Hematopoietic multipotent progenitor cell treated with erythropoietin and hydrocortisone succinate and interleukin-3 and kit ligand, for 6 days (in vitro differentiated cells): ENCODE measurements at regions not wholly inside any gene's neighbourhood (a gene's known extent, or its start where the extent isn't known, plus 50 kb on each side); places are given as distances from the start of the nearest gene placed in this dataset.

Experiments used
- DNase-seq: peaks from one replicate; pipeline ENCODE4 v3.0.0-alpha.2; 2015

DNA sequence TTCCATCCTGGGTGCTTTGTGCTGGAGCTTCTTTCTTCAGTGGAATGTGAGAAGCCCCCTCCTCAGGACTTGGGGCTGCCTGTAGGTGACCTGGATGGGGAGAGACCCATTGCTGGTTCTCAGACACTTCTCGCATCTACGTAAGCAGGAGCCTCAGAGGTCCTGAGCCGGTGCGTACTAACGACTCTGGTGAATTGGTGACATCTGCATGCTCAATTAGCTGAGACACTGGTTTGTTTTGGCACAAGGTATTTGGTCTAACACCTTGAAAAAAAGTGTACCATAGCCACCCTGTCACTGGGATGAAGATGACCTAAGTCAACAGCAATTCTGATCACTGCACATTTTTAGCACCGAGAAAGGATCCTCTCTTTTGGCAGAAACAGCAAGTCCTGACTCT is 57.7 kb downstream of the LRRC30 start:
- no peak for DNase-seq

DNA sequence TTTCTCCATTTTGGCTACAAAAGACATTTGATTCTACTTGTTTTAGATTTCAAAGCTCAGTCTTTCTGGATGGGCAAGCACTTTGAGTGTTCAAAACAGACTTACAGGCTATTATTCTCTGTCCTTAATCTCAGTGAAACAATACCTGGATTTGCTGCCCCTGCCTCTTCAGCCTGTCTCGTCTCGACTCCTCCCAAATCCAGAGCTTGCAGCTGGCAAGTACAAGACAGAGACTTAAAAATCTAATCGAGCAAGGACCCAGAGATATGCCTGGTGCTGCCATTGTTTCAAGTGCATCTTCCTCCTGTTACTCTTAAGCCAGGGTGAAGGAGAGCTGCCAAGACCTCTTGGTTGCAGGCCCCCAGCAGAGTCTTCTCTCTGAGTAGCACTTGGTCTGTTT is 59.2 kb downstream of the LRRC30 start:
- no peak for DNase-seq

DNA sequence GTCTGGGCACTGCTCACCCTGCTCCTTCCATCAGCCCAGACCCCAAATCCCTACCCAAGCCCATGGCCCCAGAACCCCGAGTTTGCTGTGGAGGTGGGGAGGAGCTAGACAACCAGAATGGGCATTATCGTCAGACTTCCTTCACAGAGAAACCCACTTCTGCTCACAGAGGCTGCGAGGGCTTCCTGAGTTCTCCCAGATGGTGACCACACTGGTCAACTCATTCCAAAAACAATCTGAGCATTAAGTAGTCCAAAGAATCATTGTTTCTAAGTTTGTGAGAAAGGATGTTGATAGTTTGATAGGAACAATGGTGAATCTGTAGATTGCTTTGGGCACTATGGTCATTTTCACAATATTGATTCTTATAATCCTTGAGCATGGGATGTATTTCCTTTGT is 60.2 kb downstream of the LRRC30 start:
- no peak for DNase-seq

DNA sequence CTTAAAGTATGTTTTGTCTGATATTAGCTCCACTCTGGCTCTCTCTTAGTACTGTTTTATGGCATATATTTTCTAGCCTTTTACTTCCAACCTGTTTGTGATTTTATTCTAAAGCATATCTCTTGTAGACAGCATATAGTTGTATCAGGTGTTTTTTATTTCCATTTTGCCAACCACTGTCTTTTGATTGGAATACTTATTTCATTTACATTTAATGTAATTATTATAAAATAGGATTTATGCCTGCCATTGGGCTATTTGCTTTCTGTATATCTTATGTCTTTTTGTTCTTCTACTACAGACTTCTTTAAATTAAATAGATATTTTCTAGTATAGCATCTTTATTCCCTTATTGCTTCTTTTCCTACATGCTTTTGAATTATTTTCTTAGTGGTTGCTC is 67.3 kb downstream of the LRRC30 start:
- no peak for DNase-seq

DNA sequence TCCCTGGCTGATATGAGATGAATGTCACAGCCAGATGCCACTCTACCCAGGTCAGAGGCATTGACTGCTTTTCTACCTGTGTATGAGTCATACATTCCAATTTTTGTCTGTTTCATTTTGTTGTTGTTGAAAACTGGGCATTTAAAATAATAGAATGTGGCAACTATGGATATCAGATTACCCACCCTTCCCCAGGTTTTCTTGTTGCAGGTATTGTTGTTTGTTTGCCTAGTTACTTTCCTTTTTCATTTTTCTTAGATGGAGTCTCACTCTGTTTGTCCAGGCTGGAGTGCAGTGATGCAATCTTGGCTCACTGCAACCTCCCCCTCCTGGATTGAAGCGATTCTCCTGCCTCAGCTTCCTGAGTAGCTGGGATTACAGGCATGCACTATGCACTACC is 70.2 kb downstream of the LRRC30 start:
- no peak for DNase-seq

DNA sequence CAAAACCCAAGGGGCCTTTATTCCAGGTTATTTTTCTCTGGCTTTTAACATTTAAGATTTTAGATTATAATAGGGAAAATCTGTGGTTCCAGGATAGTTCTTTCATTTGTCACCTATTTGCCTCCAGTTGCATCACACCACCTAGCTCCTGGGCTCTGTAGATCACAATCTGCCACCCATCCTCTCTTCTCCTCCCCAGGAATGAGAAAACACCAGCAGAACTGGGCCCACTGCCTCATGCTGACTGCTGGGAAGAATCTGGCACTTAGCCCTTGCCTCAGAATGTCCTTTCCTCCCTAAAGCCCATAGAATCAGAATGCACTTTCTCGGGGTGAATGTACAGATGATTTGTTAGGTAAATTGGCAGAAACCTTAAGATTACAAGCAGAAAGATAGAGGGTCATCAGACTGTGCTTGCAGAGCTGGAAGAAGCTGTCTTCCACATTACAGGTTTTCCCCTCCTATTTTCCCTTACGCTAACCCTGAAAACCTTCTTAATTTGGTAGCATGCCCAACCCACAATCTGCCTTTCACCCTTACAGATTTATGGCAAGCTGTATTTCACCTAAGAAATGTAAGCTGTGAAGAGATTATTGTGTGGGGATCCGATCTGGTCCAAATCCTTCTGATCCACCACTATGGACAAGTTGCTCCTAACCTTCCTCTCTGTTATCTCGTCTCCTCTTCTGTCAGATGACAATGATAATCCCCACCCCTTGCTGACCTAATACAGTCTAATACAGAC is 72.6 kb downstream of the LRRC30 start:
- no peak for DNase-seq

DNA sequence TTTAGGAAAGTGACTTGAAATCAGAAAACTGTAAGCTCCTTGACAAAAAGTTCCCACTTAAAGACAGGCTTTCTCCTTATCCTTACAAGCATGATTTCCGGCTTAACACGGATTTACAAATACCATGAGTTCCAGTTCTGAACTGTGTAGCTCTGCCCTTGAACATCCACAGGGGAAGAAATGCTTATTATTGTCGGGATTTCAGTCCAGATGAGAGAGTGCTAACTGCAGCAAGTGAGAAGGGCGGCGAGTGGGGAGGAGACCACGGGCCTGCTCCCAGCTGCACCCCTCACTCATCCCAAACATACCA is 73.1 kb downstream of the LRRC30 start:
- no peak for DNase-seq

DNA sequence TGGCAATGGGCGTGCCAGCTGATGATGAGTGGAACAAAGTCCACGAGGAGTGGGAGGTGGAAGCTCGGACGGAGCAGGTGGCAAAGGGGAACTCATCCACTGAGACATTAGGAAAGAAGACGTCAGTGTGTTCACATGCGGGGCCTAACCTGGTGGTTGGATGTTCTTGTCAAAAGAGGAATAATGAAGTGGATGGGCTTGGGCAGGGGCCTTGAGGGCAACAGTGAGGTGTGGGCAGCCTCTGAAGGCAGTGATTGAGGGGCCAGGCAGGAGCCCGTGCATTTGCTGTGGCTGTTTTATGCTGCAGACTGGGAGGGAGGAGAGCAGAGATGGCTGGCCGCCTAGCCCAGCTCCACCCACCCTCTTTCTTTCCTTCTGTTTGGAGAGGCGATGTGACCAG is 74.5 kb downstream of the LRRC30 start:
- DNase-seq = no peak

DNA sequence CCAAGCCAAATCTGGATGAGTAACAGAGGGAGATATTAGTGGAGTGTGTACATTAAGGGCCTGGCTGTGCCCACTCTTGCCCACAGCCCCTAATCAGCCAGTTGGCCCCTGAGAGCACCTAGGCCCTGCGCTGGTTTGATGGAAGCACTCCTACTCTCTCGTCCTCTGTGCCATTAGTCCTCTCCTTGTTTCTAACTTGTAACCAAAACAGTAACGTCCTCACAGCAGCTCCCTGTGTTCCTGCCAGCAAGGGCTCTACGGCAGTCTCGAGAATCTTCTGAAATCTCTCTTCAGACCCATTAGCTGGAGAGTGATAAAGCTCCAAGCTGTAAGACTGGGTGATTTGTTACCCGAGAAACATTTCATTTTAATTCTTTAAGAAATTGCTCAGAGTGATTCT is 76.1 kb downstream of the LRRC30 start:
- no peak for DNase-seq

DNA sequence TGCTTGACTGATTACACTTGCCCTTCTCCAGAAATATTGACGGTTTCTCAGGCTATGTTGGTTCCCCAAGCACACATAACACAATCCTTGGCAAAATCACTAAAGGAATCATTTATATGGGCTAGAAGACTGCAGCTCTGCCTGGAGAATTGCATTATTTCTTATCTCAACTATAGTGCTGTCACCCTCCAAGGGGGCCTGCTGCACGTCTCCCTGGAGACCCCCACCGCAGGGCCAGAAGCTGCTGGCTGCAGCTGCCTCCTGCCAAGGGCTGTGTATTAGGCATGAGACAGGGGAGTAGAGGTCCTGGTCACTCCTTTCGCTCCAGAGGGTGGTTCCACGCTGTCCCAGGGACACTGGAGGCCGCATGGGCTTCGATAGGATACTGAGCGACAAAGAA is 76.6 kb downstream of the LRRC30 start:
- DNase-seq = no peak

DNA sequence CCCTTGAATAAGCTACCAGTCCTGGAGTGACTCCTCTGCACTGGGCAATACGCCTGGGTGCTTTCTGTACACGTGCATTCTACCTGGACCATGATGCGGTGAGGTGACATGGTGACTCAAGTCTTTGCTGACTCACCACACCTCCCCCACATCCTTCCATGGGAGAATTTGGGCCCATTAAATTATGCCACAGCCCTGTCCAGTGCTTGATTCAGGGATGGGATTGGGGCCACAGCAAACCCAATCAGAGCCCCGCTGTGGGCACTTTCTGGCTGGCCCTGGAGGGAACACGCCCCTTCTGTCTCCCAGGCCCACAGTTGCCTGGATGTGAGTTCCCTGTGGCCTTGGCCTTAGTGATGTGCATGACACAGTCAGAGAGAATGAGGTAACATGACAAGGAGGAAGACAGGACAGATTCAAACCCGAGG is 86.9 kb downstream of the LRRC30 start:
- no peak for DNase-seq

DNA sequence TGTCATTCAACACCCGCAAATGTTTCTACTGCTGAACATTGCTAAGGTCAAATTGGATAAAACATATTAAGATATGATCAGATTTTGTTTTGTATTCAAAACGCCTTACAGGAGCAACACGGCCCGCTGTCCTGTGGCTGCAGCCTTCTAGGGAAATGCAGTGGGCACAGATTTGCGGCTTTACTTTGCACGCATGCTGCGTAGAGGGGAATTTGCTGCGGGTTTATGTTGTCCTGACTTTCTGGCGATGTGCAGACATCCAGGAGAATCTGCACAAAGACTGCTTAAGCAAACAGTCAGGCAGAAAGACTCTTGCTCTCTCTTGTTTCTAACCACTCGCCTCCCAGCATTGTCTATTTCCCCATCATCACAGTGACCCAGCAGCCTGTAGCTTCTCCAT is 88.3 kb downstream of the LRRC30 start:
- DNase-seq = no peak

DNA sequence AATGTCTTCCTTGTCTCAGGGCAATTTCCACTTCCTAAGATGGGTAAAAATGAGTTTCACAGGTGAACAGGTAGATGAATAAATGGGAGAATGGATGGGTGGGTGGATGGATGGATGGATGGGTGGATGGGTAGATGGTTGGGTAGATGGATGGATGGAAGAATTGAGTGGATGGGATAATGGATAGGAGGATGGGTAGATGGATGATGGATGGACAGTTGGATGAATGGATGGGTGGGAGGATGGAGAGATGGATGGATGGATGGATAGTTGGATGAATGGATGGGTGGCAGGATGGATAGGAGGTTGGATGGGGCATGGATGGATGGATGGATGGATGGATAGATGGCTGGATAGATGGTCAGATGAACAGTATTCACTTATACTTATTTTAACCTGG is 90.9 kb downstream of the LRRC30 start:
- no peak for DNase-seq

DNA sequence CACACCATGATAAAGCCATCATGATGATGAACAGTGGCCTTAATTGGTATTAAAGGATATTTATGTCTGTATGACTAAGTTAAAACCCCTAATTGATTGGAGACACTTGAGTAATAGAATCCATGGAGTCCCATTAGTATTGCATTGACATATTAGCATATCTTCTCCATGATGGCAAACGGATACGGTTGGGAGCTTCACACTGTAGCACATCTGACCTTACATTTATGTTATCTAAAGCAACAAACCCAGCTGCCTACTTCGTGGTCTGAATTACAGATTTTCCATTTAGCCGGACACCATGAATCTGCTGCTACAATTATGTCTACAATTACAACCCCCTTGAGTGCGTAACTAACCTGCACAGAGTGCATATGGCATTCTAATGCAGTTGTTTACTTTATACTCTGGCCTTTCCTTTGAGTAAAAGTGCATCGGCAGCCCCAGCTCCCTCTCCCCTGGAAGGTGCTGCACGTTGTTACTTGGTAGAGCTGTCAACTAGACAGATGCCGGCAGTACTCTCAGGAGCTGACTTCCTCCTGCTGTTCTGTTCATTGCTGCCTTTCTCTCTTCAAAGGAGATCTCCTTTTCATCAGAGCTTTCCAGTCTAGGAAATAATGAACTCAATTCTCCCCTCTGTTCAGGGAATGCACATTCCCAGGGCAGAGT is 92.1 kb downstream of the LRRC30 start:
- DNase-seq = no peak

DNA sequence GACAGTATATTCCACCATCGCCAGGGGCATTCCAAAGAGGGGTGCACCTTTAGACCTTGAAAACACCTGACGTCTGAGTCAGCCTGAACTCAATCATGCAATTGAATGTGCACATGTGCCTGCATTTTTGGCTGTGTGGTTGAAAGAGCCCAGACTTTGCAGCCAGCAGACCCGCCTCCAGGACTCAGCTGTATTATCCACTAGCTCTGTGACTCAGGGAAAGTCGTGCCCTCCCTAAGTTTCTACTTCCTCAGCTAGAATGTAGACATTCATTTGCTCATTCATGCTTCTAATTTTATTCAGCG is 94.2 kb downstream of the LRRC30 start:
- no peak for DNase-seq

DNA sequence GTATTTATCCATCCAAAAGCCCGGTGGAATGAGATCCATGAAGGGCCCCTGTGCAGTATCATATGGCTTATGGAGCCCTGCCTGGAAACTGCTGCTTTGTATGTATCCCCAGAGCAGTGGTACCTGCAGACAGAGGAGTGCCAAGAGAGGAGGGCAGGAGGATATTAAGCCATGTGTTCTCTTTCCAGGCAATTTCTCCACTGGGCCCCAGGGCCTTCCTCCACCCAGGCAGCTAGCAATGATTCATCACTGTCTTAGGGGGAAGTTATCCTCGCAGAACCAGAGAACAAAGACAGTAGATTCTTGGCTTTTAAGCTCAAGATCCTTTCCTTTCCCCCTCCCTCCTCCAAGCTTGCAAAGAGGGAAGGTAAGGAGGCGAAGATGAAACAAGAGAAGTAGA is 98.1 kb downstream of the LRRC30 start:
- DNase-seq = no peak

DNA sequence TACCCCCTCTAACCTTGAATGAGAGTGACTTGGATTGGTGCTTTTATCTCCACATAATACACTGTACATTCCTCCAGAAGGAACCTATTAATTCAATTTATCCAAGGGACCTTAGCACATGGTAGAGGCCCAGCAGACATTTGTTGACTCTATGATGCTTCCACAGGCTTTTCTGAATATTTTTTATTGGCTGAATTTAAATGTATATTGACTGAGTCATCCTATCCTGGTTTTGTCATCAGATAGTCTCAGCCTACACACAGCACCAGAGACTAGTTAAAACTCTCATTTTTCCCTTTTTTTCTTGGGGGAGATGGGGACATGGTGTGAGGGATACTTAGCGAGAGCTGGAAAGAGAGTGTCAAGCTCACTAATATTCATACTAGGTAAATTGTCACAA is 101.6 kb downstream of the LRRC30 start:
- DNase-seq = no peak

DNA sequence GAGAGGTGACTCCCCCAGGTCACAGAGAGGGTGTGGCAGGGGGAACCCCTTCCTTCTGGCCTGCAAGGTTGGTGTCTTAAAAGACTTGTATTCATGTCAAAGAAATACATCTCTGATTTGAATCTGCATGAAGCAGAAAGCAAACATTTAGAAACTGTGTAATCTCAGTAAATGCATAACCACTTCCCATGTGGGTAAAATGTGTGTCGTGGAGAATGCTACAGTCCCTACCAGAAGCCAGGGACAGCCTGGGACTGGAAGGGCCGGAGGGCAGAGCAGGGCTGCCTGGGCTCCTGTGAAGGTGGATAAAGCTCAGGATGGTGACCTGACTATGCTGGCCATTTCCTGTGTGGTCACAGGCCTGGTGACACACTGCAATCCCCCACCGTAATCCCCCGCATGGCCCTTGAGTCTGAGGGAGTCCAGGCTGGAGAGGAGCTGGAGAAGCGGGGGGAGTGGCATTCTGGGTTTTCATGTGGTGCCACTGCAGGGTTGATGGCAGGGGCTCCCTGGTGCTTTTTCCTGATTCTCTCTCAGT is 102.2 kb downstream of the LRRC30 start:
- DNase-seq = no peak

DNA sequence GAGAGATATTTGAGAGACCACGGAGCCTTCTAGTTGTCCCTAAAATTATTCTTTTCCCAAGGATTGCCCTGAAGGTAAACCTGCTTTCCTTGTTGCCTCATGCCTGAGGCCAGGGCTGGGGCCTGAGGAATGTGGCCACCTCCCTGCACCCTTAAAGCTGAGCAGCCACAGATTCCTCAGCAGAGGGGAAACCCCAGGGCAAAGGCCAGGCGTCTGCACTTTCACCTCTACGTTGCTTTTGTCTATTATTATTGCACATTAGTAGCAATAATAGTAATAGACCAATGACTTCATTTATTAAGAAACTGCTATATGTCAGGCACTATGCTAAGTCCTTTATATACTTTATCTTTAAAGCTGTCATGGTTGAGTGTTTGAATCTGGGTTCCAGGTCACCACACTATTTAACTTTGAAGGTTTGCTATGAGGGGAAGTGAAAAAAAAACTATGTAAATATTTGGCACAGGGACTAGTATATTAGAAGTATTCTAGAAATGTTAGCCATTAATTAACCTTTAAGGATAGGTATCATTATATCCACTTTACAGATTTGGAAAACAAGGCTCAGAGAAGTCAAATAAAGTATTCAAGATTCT is 104.2 kb downstream of the LRRC30 start:
- DNase-seq = no peak

DNA sequence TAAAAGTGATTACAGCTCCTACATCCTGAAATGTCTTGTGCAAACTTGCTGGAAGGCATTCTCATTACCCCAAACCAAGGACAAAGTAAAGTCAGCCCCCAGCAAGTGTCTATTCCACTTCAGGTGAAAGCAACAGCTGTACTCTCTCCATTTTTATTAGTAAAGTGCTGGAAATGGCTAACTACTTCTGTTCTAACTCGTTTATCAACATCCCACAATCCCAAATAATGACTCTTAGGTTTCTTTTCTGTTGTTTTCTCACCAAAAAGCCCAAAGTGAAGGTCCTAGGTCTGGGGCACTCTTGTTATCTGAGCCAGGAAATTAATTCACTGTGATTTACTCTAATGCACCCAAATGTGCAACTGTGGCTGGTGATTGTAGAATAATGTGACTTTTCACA is 105.7 kb downstream of the LRRC30 start:
- no peak for DNase-seq

DNA sequence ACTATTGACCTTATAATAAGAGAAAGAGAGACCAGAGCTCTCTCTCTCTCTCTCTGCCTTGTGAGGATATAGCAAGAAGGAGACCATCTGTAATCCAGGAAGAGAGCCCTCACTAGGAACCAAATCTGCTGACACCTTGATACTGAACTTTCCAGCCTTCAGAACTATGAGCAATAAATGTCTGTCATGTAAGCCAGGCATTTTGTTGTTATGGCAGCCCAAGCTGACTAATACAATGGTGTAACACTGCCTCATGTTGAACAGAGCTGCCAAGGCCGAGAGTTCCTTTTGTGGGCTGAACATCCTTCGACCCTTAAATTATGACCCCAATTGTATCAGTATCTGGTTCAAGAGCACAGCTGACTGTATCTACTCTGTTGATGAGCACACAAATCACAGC is 108.0 kb downstream of the LRRC30 start:
- DNase-seq = no peak

DNA sequence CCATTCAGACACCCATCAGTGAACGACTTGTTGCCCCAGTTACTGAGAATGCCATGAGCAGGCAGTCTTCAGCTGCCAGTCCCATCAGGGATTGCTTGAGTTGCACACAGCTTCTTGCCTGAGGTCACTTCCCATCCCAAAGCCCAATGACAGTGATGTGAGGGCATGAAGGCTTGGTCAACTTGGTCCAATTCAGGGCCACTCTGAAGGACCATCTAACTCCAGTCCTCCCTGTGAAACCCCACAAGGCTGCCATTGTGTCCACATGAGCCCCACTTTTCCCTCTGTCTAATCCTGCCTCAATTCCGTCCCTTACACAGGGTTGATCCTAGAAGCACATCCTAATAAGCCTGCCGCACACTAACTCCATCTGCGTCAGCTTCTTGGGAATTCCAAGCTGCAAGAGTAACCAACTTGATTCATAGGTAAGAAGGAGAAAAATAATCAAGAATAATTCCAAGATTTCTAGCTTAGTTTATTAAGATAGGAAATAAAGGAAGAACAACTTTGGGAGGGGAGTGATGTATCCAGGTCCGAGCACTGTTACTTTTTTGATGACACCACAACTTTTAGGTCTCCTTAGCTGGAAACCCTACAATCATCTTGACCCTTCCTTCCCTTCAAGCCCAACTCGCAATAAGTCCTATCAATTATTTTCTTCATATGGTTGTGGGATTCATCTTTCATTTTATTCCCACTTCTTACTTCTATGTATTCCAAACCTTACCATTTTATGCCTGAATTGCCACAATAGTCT is 110.9 kb downstream of the LRRC30 start:
- no peak for DNase-seq

DNA sequence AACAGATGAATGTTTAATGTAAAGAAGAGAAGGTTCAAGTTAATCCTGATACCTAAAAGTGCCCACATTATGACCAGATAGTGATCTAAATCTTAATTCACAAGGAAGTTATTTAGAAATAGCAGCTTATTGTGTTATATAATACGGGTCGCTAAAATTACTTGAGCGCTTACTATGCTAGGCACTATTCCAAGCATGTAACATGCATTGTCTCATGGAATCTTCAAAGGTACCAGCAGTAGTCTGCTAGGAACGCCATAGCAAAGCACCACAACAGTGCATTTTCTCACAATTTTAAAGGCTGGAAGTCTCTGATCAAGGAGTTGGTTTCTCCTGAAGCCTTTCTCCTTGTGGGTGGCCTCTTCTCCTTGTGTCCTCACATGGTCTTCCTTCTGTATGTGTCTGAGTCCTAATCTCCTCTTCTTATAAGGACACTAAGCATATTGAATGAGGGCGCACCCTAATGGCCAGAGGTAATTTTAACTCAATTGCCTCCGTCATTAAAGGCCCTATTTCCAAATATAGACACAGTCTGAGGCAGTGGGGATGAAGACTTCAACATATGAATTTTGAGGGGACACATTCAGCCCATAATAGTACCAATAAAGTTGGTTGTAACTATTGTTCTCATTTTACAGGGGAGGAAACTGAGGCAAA is 118.4 kb downstream of the LRRC30 start:
- DNase-seq = no peak
